WI38 (cell line): ENCODE measurements at regions not wholly inside any gene's neighbourhood (a gene's known extent, or its start where the extent isn't known, plus 50 kb on each side); places are given as distances from the start of the nearest gene placed in this dataset.
"Not testable (repeated sequence)": the region's sequence is repeated elsewhere in the genome, so short reads cannot be mapped to it uniquely, and the experiment has no call there.

Experiments
- H3K4me3 ChIP-seq: 2 replicates; pipeline ENCODE4 v1.5.1; 2011; ENCODE audit warnings: low read depth, mild to moderate bottlenecking, control low read depth, low read length
- TF ChIP-seq, protein P1 (sequence below): IDR thresholded peaks from 2 replicates; pipeline ENCODE4 v1.5.1; 2012; ENCODE audit warnings: low read depth, mild to moderate bottlenecking, control low read depth, low read length

DNA sequence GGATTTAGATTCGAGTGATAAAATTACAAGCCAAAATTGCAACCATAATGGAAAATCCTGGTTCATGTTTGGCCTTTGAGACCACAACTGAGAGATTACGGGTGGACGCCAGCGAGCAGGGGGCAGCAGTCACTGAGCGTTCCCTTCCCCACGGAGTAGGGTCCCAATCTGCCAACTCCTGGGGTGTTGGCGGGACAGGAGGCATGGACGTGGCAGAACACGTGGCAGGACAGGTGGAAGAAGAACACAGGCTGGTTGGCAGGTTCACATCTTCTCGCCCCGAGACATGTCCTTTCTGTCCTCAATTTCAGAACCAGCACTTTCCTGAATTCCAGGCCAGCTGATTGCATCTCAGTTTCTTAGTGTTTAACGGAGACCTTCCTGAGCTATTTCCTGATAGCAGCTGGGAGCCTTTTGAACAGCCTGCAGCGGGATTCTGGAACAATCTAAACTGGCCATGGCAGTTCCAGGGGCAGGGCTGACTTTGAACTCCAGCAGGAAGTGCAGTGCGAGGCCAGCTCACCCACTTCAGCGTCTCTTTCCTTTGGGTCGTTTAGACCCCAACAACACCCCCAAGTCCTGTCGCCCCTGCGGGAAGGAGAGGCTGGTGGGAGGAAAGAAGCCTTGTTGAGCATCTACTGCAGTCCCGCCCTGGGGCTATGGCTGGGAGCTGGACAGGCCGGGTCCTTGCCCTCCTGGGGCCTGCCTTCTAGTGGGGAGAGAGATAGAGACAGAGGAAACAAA, 159.1 kb upstream of the FOXF1 start:
- H3K4me3 ChIP-seq: no peak overlapping the region
- TF ChIP-seq, protein P1, sequence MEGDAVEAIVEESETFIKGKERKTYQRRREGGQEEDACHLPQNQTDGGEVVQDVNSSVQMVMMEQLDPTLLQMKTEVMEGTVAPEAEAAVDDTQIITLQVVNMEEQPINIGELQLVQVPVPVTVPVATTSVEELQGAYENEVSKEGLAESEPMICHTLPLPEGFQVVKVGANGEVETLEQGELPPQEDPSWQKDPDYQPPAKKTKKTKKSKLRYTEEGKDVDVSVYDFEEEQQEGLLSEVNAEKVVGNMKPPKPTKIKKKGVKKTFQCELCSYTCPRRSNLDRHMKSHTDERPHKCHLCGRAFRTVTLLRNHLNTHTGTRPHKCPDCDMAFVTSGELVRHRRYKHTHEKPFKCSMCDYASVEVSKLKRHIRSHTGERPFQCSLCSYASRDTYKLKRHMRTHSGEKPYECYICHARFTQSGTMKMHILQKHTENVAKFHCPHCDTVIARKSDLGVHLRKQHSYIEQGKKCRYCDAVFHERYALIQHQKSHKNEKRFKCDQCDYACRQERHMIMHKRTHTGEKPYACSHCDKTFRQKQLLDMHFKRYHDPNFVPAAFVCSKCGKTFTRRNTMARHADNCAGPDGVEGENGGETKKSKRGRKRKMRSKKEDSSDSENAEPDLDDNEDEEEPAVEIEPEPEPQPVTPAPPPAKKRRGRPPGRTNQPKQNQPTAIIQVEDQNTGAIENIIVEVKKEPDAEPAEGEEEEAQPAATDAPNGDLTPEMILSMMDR: no peak

GRCh38 chr16:86351785-86352139, 158.6 kb upstream of the FOXF1 start:
- H3K4me3 ChIP-seq: not testable (repeated sequence)

DNA sequence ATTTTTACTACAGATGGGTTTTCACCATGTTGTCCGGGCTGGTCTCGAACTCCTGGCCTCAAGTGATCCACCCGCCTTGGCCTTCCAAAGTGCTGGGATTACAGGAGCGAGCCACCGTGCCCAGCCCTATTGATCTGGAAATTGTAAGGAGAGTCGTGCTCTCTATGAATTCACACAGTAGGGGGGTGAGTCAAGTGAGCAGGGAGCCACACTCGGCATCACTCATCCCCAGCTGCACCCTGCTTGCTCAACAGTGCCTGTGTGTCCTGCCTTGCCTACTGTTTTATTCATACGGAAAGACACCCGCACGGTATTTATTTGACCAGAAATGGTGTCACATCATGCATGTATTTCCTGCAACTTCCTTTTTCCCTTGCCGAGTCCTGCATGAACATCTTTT, 157.2 kb upstream of the FOXF1 start:
- TF ChIP-seq, protein P1: no peak
- no peak overlapping the region for H3K4me3 ChIP-seq

GRCh38 chr16:86353948-86354347, 156.4 kb upstream of the FOXF1 start:
- TF ChIP-seq, protein P1: no peak
- H3K4me3 ChIP-seq: no peak overlapping the region

- TF ChIP-seq, protein P1: no peak
Observed at GRCh38 chr16:86354641-86355513, 155.4 kb upstream of the FOXF1 start.

GRCh38 chr16:86355531-86355930, 154.8 kb upstream of the FOXF1 start:
- TF ChIP-seq, protein P1: no peak
- H3K4me3 ChIP-seq: no peak overlapping the region

More at GRCh38 chr16:86354641-86355513, 155.4 kb upstream of the FOXF1 start:
- H3K4me3 ChIP-seq: no peak overlapping the region

GRCh38 chr16:86355951-86356350, 154.4 kb upstream of the FOXF1 start:
- TF ChIP-seq, protein P1: no peak

More at GRCh38 chr16:86355951-86356350, 154.4 kb upstream of the FOXF1 start:
- H3K4me3 ChIP-seq: no peak overlapping the region
